ENCODE measurements at regions not wholly inside any gene's neighbourhood (a gene's known extent, or its start where the extent isn't known, plus 50 kb on each side); places are given as distances from the start of the nearest gene placed in this dataset.

GRCh38 chr12:93003531-93004239, 74.6 kb upstream of the EEA1 start:
- DNase-seq, result no peak
- Histone ChIP-seq H3K27ac (no peak overlapping the region), H3K36me3 (no peaks in the 10 kb centered on the region), H3K4me3 (no peak overlapping the region), H3K9me3 (no peaks in the 10 kb centered on the region), H3K27me3 (replicated peaks in 1 of 7) (no peaks in the 10 kb centered on the region), H3K4me1 (no peaks in the 10 kb centered on the region)
- TF ChIP-seq CTCF (IDR thresholded peaks at IDR 0.05 in 8 of 11, conservative IDR thresholded peaks at IDR 0.05 in 3 of 11) (no peak), POLR2AphosphoS5 (IDR thresholded peaks at IDR 0.05) (no peak), POLR2A (IDR thresholded peaks at IDR 0.05) (no peak)
- WGBS, 5 donors, result 84 to 88% (median 85%) methylated on average over 9 of the region's 9 CpGs
- intact Hi-C loops (cut with DNase I; ENCODE audit: low total_unique reads), result no loop called here

GRCh38 chr12:93005928-93006392, 76.9 kb upstream of the EEA1 start:
- 88 to 97% (median 93%) methylated on average over 8 of the region's 8 CpGs for WGBS, 5 donors
- intact Hi-C loops (cut with DNase I; ENCODE audit: low total_unique reads), result no loop called here
- H3K4me3 ChIP-seq, result no peak overlapping the region

DNA sequence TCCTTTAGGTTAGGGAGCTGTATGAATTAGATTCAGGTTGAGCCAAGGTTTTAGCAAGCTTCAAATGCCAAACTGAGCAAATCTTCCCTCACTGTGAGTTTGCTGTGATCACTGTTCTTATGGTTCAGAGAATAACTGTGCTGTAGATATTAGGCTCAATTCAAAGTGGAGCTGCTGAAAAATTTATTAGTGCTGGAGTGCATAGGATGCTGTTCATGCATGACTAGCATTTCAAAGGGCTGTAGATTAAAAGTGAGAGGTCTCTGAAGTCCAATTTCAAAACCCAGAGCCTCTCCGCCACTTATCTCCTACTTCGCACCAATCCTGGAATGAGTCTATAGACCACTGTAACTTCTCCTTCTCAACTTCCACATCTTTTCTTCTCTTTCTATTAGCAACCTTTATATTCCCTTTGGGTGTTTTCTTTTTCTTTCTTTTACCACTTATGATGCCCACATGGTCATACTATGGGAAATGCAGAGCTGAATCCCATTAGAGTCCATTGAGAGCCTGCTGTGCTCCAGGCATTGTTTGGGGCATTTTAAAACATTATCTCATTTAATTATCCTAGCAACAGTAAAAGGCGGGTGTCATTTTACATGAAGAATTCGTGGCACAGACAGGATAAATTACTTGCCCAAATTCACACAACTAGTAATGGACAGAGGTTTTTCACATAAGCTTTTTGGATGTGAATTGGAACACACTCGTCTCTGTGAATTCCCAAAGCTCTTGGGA, 77.5 kb upstream of the EEA1 start:
- DNase-seq, result no peak
- Histone ChIP-seq H3K9me3 (no peaks in the 10 kb centered on the region), H3K27me3 (replicated peaks in 1 of 7) (no peaks in the 10 kb centered on the region), H3K36me3 (no peaks in the 10 kb centered on the region), H3K27ac (no peak overlapping the region), H3K4me1 (no peaks in the 10 kb centered on the region), H3K4me3 (no peak overlapping the region)
- 85 to 93% (median 87%) methylated on average over 5 of the region's 5 CpGs for WGBS, 5 donors
- TF ChIP-seq POLR2A (IDR thresholded peaks at IDR 0.05) (no peak), CTCF (IDR thresholded peaks at IDR 0.05 in 8 of 11, conservative IDR thresholded peaks at IDR 0.05 in 3 of 11) (no peak), POLR2AphosphoS5 (IDR thresholded peaks at IDR 0.05) (no peak)
- intact Hi-C loops (cut with DNase I; ENCODE audit: low total_unique reads), result no loop called here

More at GRCh38 chr12:93005928-93006392, 76.9 kb upstream of the EEA1 start:
- TF ChIP-seq POLR2A (IDR thresholded peaks at IDR 0.05), result no peak
- no peak for TF ChIP-seq POLR2AphosphoS5 (IDR thresholded peaks at IDR 0.05)
- no peak for TF ChIP-seq CTCF (IDR thresholded peaks at IDR 0.05 in 8 of 11, conservative IDR thresholded peaks at IDR 0.05 in 3 of 11)
- Histone ChIP-seq H3K27ac (no peak overlapping the region), H3K36me3 (no peaks in the 10 kb centered on the region), H3K27me3 (replicated peaks in 1 of 7) (no peaks in the 10 kb centered on the region), H3K9me3 (no peaks in the 10 kb centered on the region), H3K4me1 (no peaks in the 10 kb centered on the region)
- no peak for DNase-seq

DNA sequence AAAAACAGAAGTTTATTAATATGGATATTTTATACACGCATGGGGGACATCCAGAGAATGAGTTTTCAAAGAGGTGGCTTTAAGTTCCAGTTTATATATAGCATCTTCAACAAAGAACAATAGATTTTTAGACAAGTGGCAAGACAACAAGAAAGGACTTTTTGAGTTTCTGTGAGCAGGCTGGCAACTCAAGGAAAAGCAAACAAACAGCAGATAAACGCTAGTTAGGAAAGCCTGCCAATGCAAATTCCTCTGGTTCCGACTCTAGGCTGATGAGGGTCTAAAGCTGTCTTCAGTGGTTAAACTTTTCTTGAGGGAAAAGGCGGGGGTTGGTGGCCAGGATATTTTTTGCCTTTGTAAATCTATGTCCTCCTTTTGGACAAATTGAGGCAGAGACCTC, 78.4 kb upstream of the EEA1 start:
- H3K9me3 ChIP-seq, result no peaks in the 10 kb centered on the region
- H3K27me3 ChIP-seq (replicated peaks in 1 of 7), result no peaks in the 10 kb centered on the region
- no peaks in the 10 kb centered on the region for H3K36me3 ChIP-seq
- no peak overlapping the region for H3K4me3 ChIP-seq
- no peak overlapping the region for H3K27ac ChIP-seq
- intact Hi-C loops (cut with DNase I; ENCODE audit: low total_unique reads), result no loop called here
- DNase-seq, result no peak
- H3K4me1 ChIP-seq, result no peaks in the 10 kb centered on the region
- 70 to 84% (median 81%) methylated on average over 4 of the region's 4 CpGs for WGBS, 5 donors
- no peak for TF ChIP-seq POLR2AphosphoS5 (IDR thresholded peaks at IDR 0.05)
- no peak for TF ChIP-seq POLR2A (IDR thresholded peaks at IDR 0.05)
- TF ChIP-seq CTCF (IDR thresholded peaks at IDR 0.05 in 8 of 11, conservative IDR thresholded peaks at IDR 0.05 in 3 of 11), result no peak

Data from spleen (tissue), 11 donors.